ENCODE measurements at regions not wholly inside any gene's neighbourhood (a gene's known extent, or its start where the extent isn't known, plus 50 kb on each side); places are given as distances from the start of the nearest gene placed in this dataset.

- no peak for TF ChIP-seq CTCF (IDR thresholded peaks at IDR 0.05)
- no peak for TF ChIP-seq EP300 (IDR thresholded peaks at IDR 0.05)
- TF ChIP-seq POLR2A (IDR thresholded peaks at IDR 0.05): no peak
Observed at GRCh38 chr11:130725421-130726233, 190.7 kb downstream of the SNX19 start.

Data from ovary (tissue), 3 donors.